ENCODE measurements at regions not wholly inside any gene's neighbourhood (a gene's known extent, or its start where the extent isn't known, plus 50 kb on each side); places are given as distances from the start of the nearest gene placed in this dataset.

DNA sequence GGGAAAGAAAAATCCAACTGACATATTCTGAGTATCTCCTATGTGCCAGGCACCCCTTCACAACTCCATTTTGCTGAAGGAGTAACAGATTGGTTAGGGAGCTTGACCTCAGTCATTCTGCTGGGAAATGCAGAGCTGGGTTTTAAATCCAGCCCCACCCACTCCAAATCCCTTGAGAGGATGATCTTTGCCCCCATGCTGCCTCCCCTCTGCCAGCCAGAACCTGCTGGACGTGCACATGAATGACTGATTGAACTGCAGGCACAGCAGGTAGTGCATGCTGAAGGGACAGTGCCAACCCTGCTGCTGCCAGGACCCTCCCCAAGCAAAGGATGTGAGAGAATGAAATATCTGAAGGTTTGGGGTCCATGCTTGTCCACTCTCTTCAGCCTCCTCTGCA, 340.9 kb downstream of the BUD13 start:
- no peak overlapping the region for H3K4me3 ChIP-seq (ENCODE audit: low read length)
- H3K36me3 Mint-ChIP-seq (ENCODE audit: low read depth) = no peaks in the 10 kb centered on the region
- WGBS, 2 experiments (ENCODE audit: insufficient coverage in 1 of 2, insufficient read length in 1 of 2) = 80 to 96% methylated on average over 1 of the region's 1 CpG
- no peak overlapping the region for H3K27ac ChIP-seq (ENCODE audit: low read depth, low read length)
- H3K9me3 Mint-ChIP-seq = no peaks in the 10 kb centered on the region
- H3K27ac Mint-ChIP-seq = no peak overlapping the region
- H3K9ac ChIP-seq (ENCODE audit: extremely low read depth, low read length, poor library complexity, severe bottlenecking) = no peak overlapping the region
- peaks cover 2% of the 10 kb centered on the region for H3K27me3 Mint-ChIP-seq (ENCODE audit: insufficient read depth)
- no peaks in the 10 kb centered on the region for H3K36me3 ChIP-seq (ENCODE audit: control insufficient read depth, insufficient read depth, low read length)
- TF ChIP-seq, protein P1, sequence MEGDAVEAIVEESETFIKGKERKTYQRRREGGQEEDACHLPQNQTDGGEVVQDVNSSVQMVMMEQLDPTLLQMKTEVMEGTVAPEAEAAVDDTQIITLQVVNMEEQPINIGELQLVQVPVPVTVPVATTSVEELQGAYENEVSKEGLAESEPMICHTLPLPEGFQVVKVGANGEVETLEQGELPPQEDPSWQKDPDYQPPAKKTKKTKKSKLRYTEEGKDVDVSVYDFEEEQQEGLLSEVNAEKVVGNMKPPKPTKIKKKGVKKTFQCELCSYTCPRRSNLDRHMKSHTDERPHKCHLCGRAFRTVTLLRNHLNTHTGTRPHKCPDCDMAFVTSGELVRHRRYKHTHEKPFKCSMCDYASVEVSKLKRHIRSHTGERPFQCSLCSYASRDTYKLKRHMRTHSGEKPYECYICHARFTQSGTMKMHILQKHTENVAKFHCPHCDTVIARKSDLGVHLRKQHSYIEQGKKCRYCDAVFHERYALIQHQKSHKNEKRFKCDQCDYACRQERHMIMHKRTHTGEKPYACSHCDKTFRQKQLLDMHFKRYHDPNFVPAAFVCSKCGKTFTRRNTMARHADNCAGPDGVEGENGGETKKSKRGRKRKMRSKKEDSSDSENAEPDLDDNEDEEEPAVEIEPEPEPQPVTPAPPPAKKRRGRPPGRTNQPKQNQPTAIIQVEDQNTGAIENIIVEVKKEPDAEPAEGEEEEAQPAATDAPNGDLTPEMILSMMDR (conservative IDR thresholded peaks at IDR 0.05) = no peak
- H3K4me3 Mint-ChIP-seq = no peak overlapping the region
- DNase-seq = no peak
- H3K4me1 ChIP-seq (ENCODE audit: control insufficient read depth, insufficient read depth, low read length) = peaks cover 4% of the 10 kb centered on the region
- no peaks in the 10 kb centered on the region for H3K9me3 ChIP-seq (ENCODE audit: control insufficient read depth, low read length)
- peaks cover 22% of the 10 kb centered on the region for H3K4me1 Mint-ChIP-seq
- no peaks in the 10 kb centered on the region for H3K27me3 ChIP-seq (ENCODE audit: control insufficient read depth, insufficient read depth, low read length, poor library complexity, severe bottlenecking)

DNA sequence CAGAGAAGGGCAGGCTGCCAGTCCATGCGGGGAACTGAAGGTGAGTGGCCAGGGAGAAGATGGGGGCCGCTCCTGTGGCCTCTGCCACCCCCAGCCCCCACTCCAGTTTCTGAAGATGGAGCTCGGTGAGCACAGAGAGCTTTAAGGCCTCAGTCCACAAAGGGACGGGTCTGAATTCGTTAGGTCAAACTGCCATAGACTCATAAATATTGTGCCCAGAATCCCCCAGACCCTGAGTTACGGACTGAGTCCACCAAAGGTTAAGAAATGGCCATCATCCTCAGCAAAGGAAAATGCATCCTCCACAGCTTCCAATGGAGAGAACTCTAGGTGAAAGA, 344.2 kb downstream of the BUD13 start:
- Histone ChIP-seq H3K4me3 (ENCODE audit: low read length) (no peak overlapping the region), H3K27ac (ENCODE audit: low read depth, low read length) (no peak overlapping the region), H3K27me3 (ENCODE audit: control insufficient read depth, insufficient read depth, low read length, poor library complexity, severe bottlenecking) (no peaks in the 10 kb centered on the region), H3K9ac (ENCODE audit: extremely low read depth, low read length, poor library complexity, severe bottlenecking) (no peak overlapping the region), H3K4me1 (ENCODE audit: control insufficient read depth, insufficient read depth, low read length) (peaks cover 4% of the 10 kb centered on the region), H3K36me3 (ENCODE audit: control insufficient read depth, insufficient read depth, low read length) (no peaks in the 10 kb centered on the region), H3K9me3 (ENCODE audit: control insufficient read depth, low read length) (no peaks in the 10 kb centered on the region)
- Mint-ChIP-seq H3K4me3 (no peak overlapping the region), H3K27ac (no peak overlapping the region), H3K4me1 (peaks cover 14% of the 10 kb centered on the region), H3K9me3 (no peaks in the 10 kb centered on the region), H3K36me3 (ENCODE audit: low read depth) (no peaks in the 10 kb centered on the region), H3K27me3 (ENCODE audit: insufficient read depth) (peaks cover 13% of the 10 kb centered on the region)
- DNase-seq = no peak
- WGBS, 2 experiments (ENCODE audit: insufficient coverage in 1 of 2, insufficient read length in 1 of 2) = 94 to 98% methylated on average over 6 of the region's 6 CpGs
- TF ChIP-seq, protein P1 (conservative IDR thresholded peaks at IDR 0.05) = no peak

DNA sequence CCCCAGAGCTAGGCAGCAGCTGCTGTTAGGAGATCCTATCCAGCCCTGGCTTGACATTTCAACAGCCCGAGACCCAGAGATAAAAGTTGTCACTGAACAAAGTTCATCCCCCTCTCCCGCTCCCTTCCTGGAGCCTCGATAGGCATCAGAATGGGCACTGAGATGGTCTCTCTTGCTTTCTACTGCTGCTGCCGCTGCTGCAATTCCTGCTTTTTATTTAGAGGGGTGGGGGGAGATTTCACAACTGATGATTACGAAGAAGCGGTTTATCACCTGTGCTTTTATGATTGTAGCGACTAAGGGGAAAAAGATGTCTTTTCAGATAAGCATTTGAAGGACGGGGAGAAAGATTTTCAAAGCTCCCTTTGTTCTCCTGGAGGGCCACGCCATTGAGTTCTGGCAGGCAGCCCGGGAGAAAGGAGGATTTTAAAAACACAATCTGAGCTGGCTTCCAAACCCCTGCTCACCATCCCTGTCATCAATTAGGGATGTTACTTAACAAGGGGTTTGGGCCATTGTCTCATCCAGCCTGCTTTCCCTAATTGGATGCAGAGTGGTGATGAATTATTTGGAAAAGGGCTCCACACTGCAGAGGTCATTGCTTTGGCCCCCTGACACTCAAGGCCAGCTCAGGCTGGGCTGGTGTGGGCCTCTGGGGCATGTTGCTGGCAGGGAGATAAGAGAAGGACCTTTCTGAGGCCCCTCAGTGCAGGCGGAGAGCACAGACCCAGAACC, 344.7 kb downstream of the BUD13 start:
- Histone ChIP-seq H3K9me3 (ENCODE audit: control insufficient read depth, low read length) (no peaks in the 10 kb centered on the region), H3K27me3 (ENCODE audit: control insufficient read depth, insufficient read depth, low read length, poor library complexity, severe bottlenecking) (no peaks in the 10 kb centered on the region), H3K36me3 (ENCODE audit: control insufficient read depth, insufficient read depth, low read length) (no peaks in the 10 kb centered on the region), H3K9ac (ENCODE audit: extremely low read depth, low read length, poor library complexity, severe bottlenecking) (no peak overlapping the region), H3K4me1 (ENCODE audit: control insufficient read depth, insufficient read depth, low read length) (peaks cover 4% of the 10 kb centered on the region), H3K27ac (ENCODE audit: low read depth, low read length) (no peak overlapping the region), H3K4me3 (ENCODE audit: low read length) (no peak overlapping the region)
- Mint-ChIP-seq H3K4me1 (peaks cover 16% of the 10 kb centered on the region), H3K36me3 (ENCODE audit: low read depth) (no peaks in the 10 kb centered on the region), H3K27ac (no peak overlapping the region), H3K4me3 (no peak overlapping the region), H3K27me3 (ENCODE audit: insufficient read depth) (peaks cover 14% of the 10 kb centered on the region), H3K9me3 (no peaks in the 10 kb centered on the region)
- DNase-seq = no peak
- TF ChIP-seq, protein P1 (conservative IDR thresholded peaks at IDR 0.05) = no peak
- WGBS, 2 experiments (ENCODE audit: insufficient coverage in 1 of 2, insufficient read length in 1 of 2) = 63 to 80% methylated on average over 7 to 11 of the region's 11 CpGs

Data from endodermal cell (in vitro differentiated cells).